NCI-H187 treated with DMSO at 0.1 percent for 48 hours (cell line): ENCODE measurements at regions not wholly inside any gene's neighbourhood (a gene's known extent, or its start where the extent isn't known, plus 50 kb on each side); places are given as distances from the start of the nearest gene placed in this dataset.
"Not testable (repeated sequence)": the region's sequence is repeated elsewhere in the genome, so short reads cannot be mapped to it uniquely, and the experiment has no call there.

Experiments used
- DNase-seq: peaks from one replicate; lab custom pipeline; 2025; lab: John Stamatoyannopoulos, UW

- no peak for DNase-seq
These were observed 204.8 kb upstream of the SESN3 start for GRCh38 chr11:95435628-95436353.

- no peak for DNase-seq
These were observed 204.2 kb upstream of the SESN3 start for GRCh38 chr11:95435192-95435591.

GRCh38 chr11:95434489-95435057 lies 203.6 kb upstream of the SESN3 start:
- no peak for DNase-seq

- DNase-seq, result no peak
These were observed 203.0 kb upstream of the SESN3 start for GRCh38 chr11:95434009-95434408.

- no peak for DNase-seq
These were observed 201.9 kb upstream of the SESN3 start for GRCh38 chr11:95432714-95433503.

GRCh38 chr11:95429376-95429907 lies 198.4 kb upstream of the SESN3 start:
- DNase-seq, result no peak

GRCh38 chr11:95426823-95427462 lies 195.9 kb upstream of the SESN3 start:
- no peak for DNase-seq

GRCh38 chr11:95419915-95420314 lies 188.9 kb upstream of the SESN3 start:
- no peak for DNase-seq

- no peak for DNase-seq
These were observed 187.9 kb upstream of the SESN3 start for GRCh38 chr11:95418916-95419315.

GRCh38 chr11:95417832-95418231 lies 186.8 kb upstream of the SESN3 start:
- DNase-seq, result no peak

GRCh38 chr11:95415837-95416304 lies 184.9 kb upstream of the SESN3 start:
- no peak for DNase-seq

GRCh38 chr11:95414217-95414616 lies 183.2 kb upstream of the SESN3 start:
- no peak for DNase-seq

GRCh38 chr11:95413761-95414160 lies 182.8 kb upstream of the SESN3 start:
- DNase-seq, result no peak

GRCh38 chr11:95413021-95413420 lies 182.0 kb upstream of the SESN3 start:
- DNase-seq, result no peak

GRCh38 chr11:95412074-95412473 lies 181.1 kb upstream of the SESN3 start:
- DNase-seq, result no peak

GRCh38 chr11:95410707-95411106 lies 179.7 kb upstream of the SESN3 start:
- DNase-seq, result not testable (repeated sequence)

GRCh38 chr11:95406271-95406670 lies 175.3 kb upstream of the SESN3 start:
- DNase-seq, result no peak

- DNase-seq, result no peak
These were observed 173.4 kb upstream of the SESN3 start for GRCh38 chr11:95404370-95404769.

- no peak for DNase-seq
These were observed 167.6 kb upstream of the SESN3 start for GRCh38 chr11:95398437-95399112.

- DNase-seq, result no peak
These were observed 161.6 kb upstream of the SESN3 start for GRCh38 chr11:95392644-95393043.

GRCh38 chr11:95389427-95389826 lies 158.4 kb upstream of the SESN3 start:
- DNase-seq, result no peak

- no peak for DNase-seq
These were observed 157.1 kb upstream of the SESN3 start for GRCh38 chr11:95388086-95388485.
